ENCODE measurements at regions not wholly inside any gene's neighbourhood (a gene's known extent, or its start where the extent isn't known, plus 50 kb on each side); places are given as distances from the start of the nearest gene placed in this dataset.

GRCh38 chr16:62926121-62926801, 890.0 kb upstream of the CDH8 start:
- DNase-seq (ENCODE audit: low read depth, low spot score) = no peak
- Histone ChIP-seq H3K27ac (ENCODE audit: control insufficient read depth, insufficient read depth, low read length) (no peak overlapping the region), H3K9me3 (ENCODE audit: control insufficient read depth, low read depth, low read length) (no peaks in the 10 kb centered on the region), H3K36me3 (ENCODE audit: control insufficient read depth in 2 of 2, extremely low read depth in 1 of 2, insufficient read depth in 2 of 2, low read length in 2 of 2) (no peaks in the 10 kb centered on the region), H3K9ac (ENCODE audit: control insufficient read depth, extremely low read depth, insufficient read depth, low read length) (no peak overlapping the region), H3K4me2 (ENCODE audit: control insufficient read depth, extremely low read depth, insufficient read depth, low read depth, low read length) (no peak overlapping the region), H3K4me3 (ENCODE audit: control insufficient read depth in 2 of 3, extremely low read depth in 1 of 3, insufficient read depth in 2 of 3, low read depth in 1 of 3, low read length in 3 of 3) (no peak overlapping the region), H3K27me3 (ENCODE audit: control insufficient read depth, extremely low read depth, insufficient read depth, low read length) (no peaks in the 10 kb centered on the region), H4K20me1 (ENCODE audit: control insufficient read depth, extremely low read depth, insufficient read depth, low read length) (no peaks in the 10 kb centered on the region), H3K9me1 (ENCODE audit: control insufficient read depth, extremely low read depth, insufficient read depth, low read length) (no peaks in the 10 kb centered on the region), H3K4me1 (ENCODE audit: control insufficient read depth, extremely low read depth, insufficient read depth, low read length) (no peaks in the 10 kb centered on the region), H2AFZ (ENCODE audit: control insufficient read depth, low read length) (no peak overlapping the region), H3K79me2 (ENCODE audit: control insufficient read depth, insufficient read depth, low read length) (no peaks in the 10 kb centered on the region)
- dilution Hi-C loops (cut with MboI; ENCODE audit: extremely low pct_ligation_motif_present, low sequenced_read_pairs) = no loop called here
- TF ChIP-seq EZH2 (IDR thresholded peaks at IDR 0.05; ENCODE audit: low read length) (no peak), CTCF (optimal IDR thresholded peaks at IDR 0.05 in 1 of 3, IDR thresholded peaks at IDR 0.05 in 1 of 3, conservative IDR thresholded peaks at IDR 0.05 in 1 of 3; ENCODE audit: extremely low read depth in 1 of 3, insufficient read depth in 2 of 3, low read length in 3 of 3) (no peak)
- FAIRE-seq = no peak

- H3K4me3 ChIP-seq (ENCODE audit: control insufficient read depth in 2 of 3, extremely low read depth in 1 of 3, insufficient read depth in 2 of 3, low read depth in 1 of 3, low read length in 3 of 3) = no peak overlapping the region
- FAIRE-seq (no peak), DNase-seq (ENCODE audit: low read depth, low spot score) (no peak)
- H3K79me2 ChIP-seq (ENCODE audit: control insufficient read depth, insufficient read depth, low read length) = no peaks in the 10 kb centered on the region
- no peaks in the 10 kb centered on the region for H3K4me1 ChIP-seq (ENCODE audit: control insufficient read depth, extremely low read depth, insufficient read depth, low read length)
- no peaks in the 10 kb centered on the region for H3K9me1 ChIP-seq (ENCODE audit: control insufficient read depth, extremely low read depth, insufficient read depth, low read length)
- H3K9me3 ChIP-seq (ENCODE audit: control insufficient read depth, low read depth, low read length) = no peaks in the 10 kb centered on the region
- no peak overlapping the region for H2AFZ ChIP-seq (ENCODE audit: control insufficient read depth, low read length)
- H3K4me2 ChIP-seq (ENCODE audit: control insufficient read depth, extremely low read depth, insufficient read depth, low read depth, low read length) = no peak overlapping the region
- TF ChIP-seq CTCF (optimal IDR thresholded peaks at IDR 0.05 in 1 of 3, IDR thresholded peaks at IDR 0.05 in 1 of 3, conservative IDR thresholded peaks at IDR 0.05 in 1 of 3; ENCODE audit: extremely low read depth in 1 of 3, insufficient read depth in 2 of 3, low read length in 3 of 3) (no peak), EZH2 (IDR thresholded peaks at IDR 0.05; ENCODE audit: low read length) (no peak)
- dilution Hi-C loops (cut with MboI; ENCODE audit: extremely low pct_ligation_motif_present, low sequenced_read_pairs) = no loop called here
- H3K27me3 ChIP-seq (ENCODE audit: control insufficient read depth, extremely low read depth, insufficient read depth, low read length) = no peaks in the 10 kb centered on the region
- no peaks in the 10 kb centered on the region for H3K36me3 ChIP-seq (ENCODE audit: control insufficient read depth in 2 of 2, extremely low read depth in 1 of 2, insufficient read depth in 2 of 2, low read length in 2 of 2)
- H3K27ac ChIP-seq (ENCODE audit: control insufficient read depth, insufficient read depth, low read length) = no peak overlapping the region
- H3K9ac ChIP-seq (ENCODE audit: control insufficient read depth, extremely low read depth, insufficient read depth, low read length) = no peak overlapping the region
- no peaks in the 10 kb centered on the region for H4K20me1 ChIP-seq (ENCODE audit: control insufficient read depth, extremely low read depth, insufficient read depth, low read length)
These were observed 885.7 kb upstream of the CDH8 start for GRCh38 chr16:62921904-62922303.

Data from keratinocyte (primary cell).